DND-41 (cell line): ENCODE measurements at regions not wholly inside any gene's neighbourhood (a gene's known extent, or its start where the extent isn't known, plus 50 kb on each side); places are given as distances from the start of the nearest gene placed in this dataset.
A peak's percentile ranks its signal among the peaks of the same experiment; 100 is the strongest.

Experiments used
- ATAC-seq: fragments of 200-7000 bp; cut with Tn5 transposase; 3 replicates; pipeline ENCODE4 v1.9.1; 2021; ENCODE audit warnings: low read depth; ENCODE audit not compliant: insufficient read depth
- DNase-seq: peaks from one replicate; pipeline ENCODE4 v3.0.0-alpha.2; 2020
- H2AFZ ChIP-seq: 2 replicates; pipeline ENCODE4 v1.6.0; 2012; ENCODE audit warnings: low read depth, low read length
- H3K27ac ChIP-seq: 2 replicates; pipeline ENCODE4 v1.5.1; 2012; ENCODE audit warnings: low read length, inconsistent platforms
- H3K27me3 ChIP-seq: fragments of 200-600 bp; sonication (generic); 2 replicates; pipeline ENCODE4 v1.6.0; 2012; ENCODE audit warnings: low read length, mild to moderate bottlenecking, inconsistent platforms; ENCODE audit not compliant: insufficient read depth, poor library complexity
- H3K36me3 ChIP-seq: 2 replicates; pipeline ENCODE4 v1.5.1; 2012; ENCODE audit warnings: low read length, inconsistent platforms; ENCODE audit not compliant: insufficient read depth
- H3K4me1 ChIP-seq: 2 replicates; pipeline ENCODE4 v1.5.1; 2012; ENCODE audit warnings: mild to moderate bottlenecking, low read length; ENCODE audit not compliant: insufficient read depth
- H3K4me2 ChIP-seq: 2 replicates; pipeline ENCODE4 v1.6.0; 2012; ENCODE audit warnings: mild to moderate bottlenecking, moderate library complexity, low read length, inconsistent platforms; ENCODE audit not compliant: insufficient read depth
- H3K4me3 ChIP-seq, 2 experiments: fragments of 200-600 bp in 1 of 2; shearing (Covaris generic) in 1 of 2; 2 replicates each; pipeline ENCODE4 v1.5.1; 2012 to 2016; ENCODE audit warnings: inconsistent platforms in 2 of 2, low read length in 2 of 2, mild to moderate bottlenecking in 2 of 2, low read depth in 1 of 2, moderate library complexity in 1 of 2
- H3K79me2 ChIP-seq: 2 replicates; pipeline ENCODE4 v1.6.0; 2012; ENCODE audit warnings: low read length, inconsistent platforms; ENCODE audit not compliant: insufficient read depth
- H3K9ac ChIP-seq: 2 replicates; pipeline ENCODE4 v1.6.0; 2012; ENCODE audit warnings: low read depth, mild to moderate bottlenecking, inconsistent platforms, low read length, moderate library complexity
- H3K9me3 ChIP-seq: 2 replicates; pipeline ENCODE4 v1.5.1; 2012; ENCODE audit warnings: low read length, moderate library complexity, mild to moderate bottlenecking, inconsistent platforms; ENCODE audit not compliant: insufficient read depth, severe bottlenecking
- H4K20me1 ChIP-seq: 2 replicates; pipeline ENCODE4 v1.6.0; 2012; ENCODE audit warnings: low read length; ENCODE audit not compliant: insufficient read depth
- CTCF ChIP-seq: IDR thresholded peaks from 2 replicates; pipeline ENCODE4 v1.5.1; 2012; ENCODE audit warnings: borderline replicate concordance, low read length, moderate library complexity, mild to moderate bottlenecking; ENCODE audit not compliant: poor library complexity, severe bottlenecking; ENCODE audit errors: extremely low read depth
- EZH2 ChIP-seq: IDR thresholded peaks from 3 replicates; pipeline ENCODE4 v1.6.1; 2012; ENCODE audit warnings: borderline replicate concordance, low read depth, mild to moderate bottlenecking, moderate library complexity, low read length, inconsistent platforms; ENCODE audit not compliant: severe bottlenecking

GRCh38 chr2:175571078-175571653 lies 389.7 kb upstream of the ATP5MC3 start:
- no peak for TF ChIP-seq CTCF
- Histone ChIP-seq H3K4me1 (peaks cover 18% of the 10 kb centered on the region), H3K4me2 (no peak overlapping the region), H3K79me2 (no peaks in the 10 kb centered on the region), H3K36me3 (no peaks in the 10 kb centered on the region), H2AFZ (no peak overlapping the region), H4K20me1 (no peaks in the 10 kb centered on the region), H3K27me3 (peaks cover 10% of the 10 kb centered on the region), H3K9me3 (no peaks in the 10 kb centered on the region), H3K4me3 (no peak overlapping the region), H3K9ac (no peak overlapping the region), H3K27ac (no peak overlapping the region)
- no peak for ATAC-seq
- DNase-seq, result no peak

GRCh38 chr2:175568109-175568730 lies 386.7 kb upstream of the ATP5MC3 start:
- no peak for TF ChIP-seq CTCF
- H3K4me2 ChIP-seq, result no peak overlapping the region
- H3K4me3 ChIP-seq, result no peak overlapping the region
- no peaks in the 10 kb centered on the region for H4K20me1 ChIP-seq
- DNase-seq, result no peak
- no peak for ATAC-seq
- no peaks in the 10 kb centered on the region for H3K4me1 ChIP-seq
- no peaks in the 10 kb centered on the region for H3K36me3 ChIP-seq
- no peak overlapping the region for H2AFZ ChIP-seq
- no peaks in the 10 kb centered on the region for H3K9me3 ChIP-seq
- H3K9ac ChIP-seq, result no peak overlapping the region
- H3K27me3 ChIP-seq, result peaks cover 10% of the 10 kb centered on the region
- H3K27ac ChIP-seq, result no peak overlapping the region
- no peaks in the 10 kb centered on the region for H3K79me2 ChIP-seq

GRCh38 chr2:175567435-175568061 lies 386.0 kb upstream of the ATP5MC3 start:
- Histone ChIP-seq H4K20me1 (no peaks in the 10 kb centered on the region), H2AFZ (peak overlapping the region; percentile 13; the same call in 1 of the 2 replicates), H3K79me2 (no peaks in the 10 kb centered on the region), H3K4me3 (no peak overlapping the region), H3K9me3 (no peaks in the 10 kb centered on the region), H3K4me1 (no peaks in the 10 kb centered on the region), H3K27me3 (peaks cover 10% of the 10 kb centered on the region), H3K27ac (no peak overlapping the region), H3K36me3 (no peaks in the 10 kb centered on the region), H3K9ac (no peak overlapping the region), H3K4me2 (no peak overlapping the region)
- peak; percentile 69 for ATAC-seq
- TF ChIP-seq EZH2 (no peak), CTCF (no peak)
- DNase-seq, result peak; percentile 12
